ENCODE measurements at regions not wholly inside any gene's neighbourhood (a gene's known extent, or its start where the extent isn't known, plus 50 kb on each side); places are given as distances from the start of the nearest gene placed in this dataset.
"Not testable (repeated sequence)": the region's sequence is repeated elsewhere in the genome, so short reads cannot be mapped to it uniquely, and the experiment has no call there.

DNA sequence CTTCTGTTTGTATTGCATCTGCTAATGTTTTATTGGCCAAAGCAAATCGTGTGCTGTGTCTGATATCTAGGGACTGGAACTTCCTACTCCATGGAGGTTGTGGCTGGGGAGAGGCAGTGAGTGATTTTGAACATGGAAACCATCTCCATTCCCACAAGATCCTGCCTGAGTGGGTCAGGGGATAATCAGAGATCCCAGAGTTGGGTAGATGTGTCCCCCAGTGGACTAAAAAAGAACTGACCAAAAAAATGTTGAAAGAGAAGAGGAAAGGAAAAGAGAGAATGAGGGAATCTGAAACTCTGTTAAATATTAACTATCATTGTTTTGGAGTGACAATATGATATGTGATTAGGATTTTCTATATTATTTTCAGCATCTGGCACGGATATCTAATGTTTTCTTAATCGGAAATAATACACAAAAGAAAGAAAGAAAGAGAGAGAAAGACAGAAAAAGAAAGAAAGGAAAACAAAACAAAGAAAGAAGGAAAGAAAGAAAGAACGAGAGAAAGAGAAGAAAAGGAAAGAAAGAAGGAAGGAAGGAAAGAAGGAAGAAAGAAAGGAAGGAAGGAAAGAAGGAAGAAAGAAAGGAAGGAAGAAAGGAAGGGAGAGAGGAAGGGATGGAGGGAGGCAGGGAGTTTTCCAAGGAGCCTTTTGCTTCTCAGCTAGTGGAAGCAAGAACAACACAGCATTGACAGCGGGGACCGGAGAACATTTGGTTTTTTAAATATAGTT, 638.5 kb downstream of the CCSER2 start:
- Mint-ChIP-seq H3K4me3 (no peak overlapping the region), H3K36me3 (ENCODE audit: low read depth) (no peaks in the 10 kb centered on the region), H3K27ac (no peak overlapping the region), H3K4me1 (ENCODE audit: low read depth) (no peaks in the 10 kb centered on the region), H3K9me3 (no peaks in the 10 kb centered on the region), H3K27me3 (no peaks in the 10 kb centered on the region)
- Histone ChIP-seq H3K4me3 (ENCODE audit: low read length) (no peak overlapping the region), H3K9me3 (ENCODE audit: control insufficient read depth in 1 of 2, insufficient read depth in 1 of 2, low read length in 2 of 2) (peaks cover 0 to 1% of the 10 kb centered on the region in 2 experiments), H3K36me3 (ENCODE audit: insufficient read depth, low read length) (no peaks in the 10 kb centered on the region), H3K27ac (ENCODE audit: low read depth in 1 of 2, low read length in 2 of 2) (no peak overlapping the region), H3K27me3 (ENCODE audit: control insufficient read depth in 1 of 2, insufficient read depth in 2 of 2, low read length in 2 of 2) (no peaks in the 10 kb centered on the region), H3K4me1 (ENCODE audit: insufficient read depth, low read length) (no peaks in the 10 kb centered on the region)
- ChIA-PET POLR2A (no interaction called here), CTCF (no interaction called here)
- TF ChIP-seq, protein P1, sequence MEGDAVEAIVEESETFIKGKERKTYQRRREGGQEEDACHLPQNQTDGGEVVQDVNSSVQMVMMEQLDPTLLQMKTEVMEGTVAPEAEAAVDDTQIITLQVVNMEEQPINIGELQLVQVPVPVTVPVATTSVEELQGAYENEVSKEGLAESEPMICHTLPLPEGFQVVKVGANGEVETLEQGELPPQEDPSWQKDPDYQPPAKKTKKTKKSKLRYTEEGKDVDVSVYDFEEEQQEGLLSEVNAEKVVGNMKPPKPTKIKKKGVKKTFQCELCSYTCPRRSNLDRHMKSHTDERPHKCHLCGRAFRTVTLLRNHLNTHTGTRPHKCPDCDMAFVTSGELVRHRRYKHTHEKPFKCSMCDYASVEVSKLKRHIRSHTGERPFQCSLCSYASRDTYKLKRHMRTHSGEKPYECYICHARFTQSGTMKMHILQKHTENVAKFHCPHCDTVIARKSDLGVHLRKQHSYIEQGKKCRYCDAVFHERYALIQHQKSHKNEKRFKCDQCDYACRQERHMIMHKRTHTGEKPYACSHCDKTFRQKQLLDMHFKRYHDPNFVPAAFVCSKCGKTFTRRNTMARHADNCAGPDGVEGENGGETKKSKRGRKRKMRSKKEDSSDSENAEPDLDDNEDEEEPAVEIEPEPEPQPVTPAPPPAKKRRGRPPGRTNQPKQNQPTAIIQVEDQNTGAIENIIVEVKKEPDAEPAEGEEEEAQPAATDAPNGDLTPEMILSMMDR (IDR thresholded peaks at IDR 0.05) = no peak
- DNase-seq (no peak), ATAC-seq (ENCODE audit: poor library complexity) (no peak)
- intact Hi-C loops (cut with DNase I, micrococcal nuclease) = no loop called here

DNA sequence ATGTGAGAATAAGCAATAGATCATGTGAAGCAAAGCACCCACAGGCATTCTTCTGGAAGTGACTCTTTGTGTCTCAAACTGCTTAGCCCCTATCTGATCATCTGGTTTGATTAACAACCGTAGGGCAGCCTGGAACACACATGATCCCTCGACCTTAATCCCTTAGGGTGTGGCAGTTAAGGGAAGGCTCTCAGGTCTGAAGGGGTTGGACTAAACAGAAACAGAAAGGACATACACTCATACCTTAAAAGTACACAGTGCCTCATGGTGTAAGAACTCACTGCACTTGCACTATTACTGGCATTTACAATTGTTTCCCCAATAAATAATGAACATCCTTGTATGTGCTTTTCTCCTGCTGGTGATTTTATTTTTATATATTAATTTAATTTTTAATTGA, 640.9 kb downstream of the CCSER2 start:
- H3K27ac Mint-ChIP-seq; CTCF ChIA-PET; DNase-seq; POLR2A ChIA-PET; H3K9me3 Mint-ChIP-seq; H3K36me3 Mint-ChIP-seq (ENCODE audit: low read depth); H3K4me3 Mint-ChIP-seq; intact Hi-C loops (cut with DNase I, micrococcal nuclease); H3K27ac ChIP-seq (ENCODE audit: low read depth in 1 of 2, low read length in 2 of 2); ATAC-seq (ENCODE audit: poor library complexity); H3K4me1 ChIP-seq (ENCODE audit: insufficient read depth, low read length); H3K27me3 Mint-ChIP-seq; H3K4me3 ChIP-seq (ENCODE audit: low read length); H3K4me1 Mint-ChIP-seq (ENCODE audit: low read depth); H3K27me3 ChIP-seq (ENCODE audit: control insufficient read depth in 1 of 2, insufficient read depth in 2 of 2, low read length in 2 of 2); H3K36me3 ChIP-seq (ENCODE audit: insufficient read depth, low read length); H3K9me3 ChIP-seq (ENCODE audit: control insufficient read depth in 1 of 2, insufficient read depth in 1 of 2, low read length in 2 of 2): not testable (repeated sequence)

DNA sequence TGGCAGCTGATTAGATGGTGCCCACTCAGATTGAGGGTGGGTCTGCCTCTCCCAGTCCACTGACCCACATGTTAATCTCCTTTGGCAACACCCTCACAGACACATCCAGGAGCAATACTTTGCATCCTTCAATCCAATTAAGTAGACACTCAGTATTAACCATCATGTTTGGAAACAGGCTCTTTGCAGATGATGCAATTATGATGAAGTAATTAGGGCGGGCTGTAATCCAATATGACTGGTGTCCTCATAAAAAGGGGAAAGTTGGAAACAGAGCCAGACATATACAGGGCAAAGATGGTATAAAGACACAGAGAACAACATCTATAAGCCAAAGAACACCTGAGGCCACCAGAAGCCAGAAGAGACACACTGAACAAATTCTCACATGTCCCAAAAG, 658.6 kb downstream of the CCSER2 start:
- no peaks in the 10 kb centered on the region for H3K4me1 ChIP-seq (ENCODE audit: insufficient read depth, low read length)
- POLR2A ChIA-PET = no interaction called here

More for the DNA sequence above, 658.6 kb downstream of the CCSER2 start:
- Mint-ChIP-seq H3K4me1 (ENCODE audit: low read depth) (no peaks in the 10 kb centered on the region), H3K4me3 (no peak overlapping the region), H3K36me3 (ENCODE audit: low read depth) (no peaks in the 10 kb centered on the region), H3K9me3 (no peaks in the 10 kb centered on the region), H3K27me3 (no peaks in the 10 kb centered on the region), H3K27ac (no peak overlapping the region)
- no peaks in the 10 kb centered on the region for H3K27me3 ChIP-seq (ENCODE audit: control insufficient read depth in 1 of 2, insufficient read depth in 2 of 2, low read length in 2 of 2)
- DNase-seq (no peak), ATAC-seq (ENCODE audit: poor library complexity) (no peak)
- no peak overlapping the region for H3K4me3 ChIP-seq (ENCODE audit: low read length)
- CTCF ChIA-PET = no interaction called here
- intact Hi-C loops (cut with DNase I, micrococcal nuclease) = no loop called here
- no peaks in the 10 kb centered on the region for H3K9me3 ChIP-seq (ENCODE audit: control insufficient read depth in 1 of 2, insufficient read depth in 1 of 2, low read length in 2 of 2)
- no peaks in the 10 kb centered on the region for H3K36me3 ChIP-seq (ENCODE audit: insufficient read depth, low read length)
- TF ChIP-seq, protein P1 (IDR thresholded peaks at IDR 0.05) = no peak
- no peak overlapping the region for H3K27ac ChIP-seq (ENCODE audit: low read depth in 1 of 2, low read length in 2 of 2)
